GM10266 (cell line): ENCODE measurements at regions not wholly inside any gene's neighbourhood (a gene's known extent, or its start where the extent isn't known, plus 50 kb on each side); places are given as distances from the start of the nearest gene placed in this dataset.

ENCODE experiments used
- DNase-seq: peaks from one replicate; pipeline ENCODE4 v3.0.0; 2012; ENCODE audit errors: extremely low spot score
- CTCF ChIP-seq: IDR thresholded peaks from 2 replicates; pipeline ENCODE4 v1.5.1; 2012; ENCODE audit warnings: mild to moderate bottlenecking, low read depth; ENCODE audit not compliant: control insufficient read depth, insufficient read depth; ENCODE audit errors: missing control alignments

GRCh38 chr1:234933475-234933874, 195.2 kb downstream of the TOMM20 start:
- peak; percentile 69 for DNase-seq
- TF ChIP-seq CTCF: no peak

GRCh38 chr1:234932511-234933430, 195.9 kb downstream of the TOMM20 start:
- DNase-seq: no peak
- TF ChIP-seq CTCF: no peak

GRCh38 chr1:234932106-234932505, 196.5 kb downstream of the TOMM20 start:
- DNase-seq: no peak
- no peak for TF ChIP-seq CTCF

GRCh38 chr1:234931404-234931973, 197.1 kb downstream of the TOMM20 start:
- TF ChIP-seq CTCF: no peak
- DNase-seq: no peak

- DNase-seq: no peak
- no peak for TF ChIP-seq CTCF
These were observed 199.3 kb downstream of the TOMM20 start for GRCh38 chr1:234929369-234929768.

- TF ChIP-seq CTCF: no peak
These were observed 200.0 kb downstream of the TOMM20 start for GRCh38 chr1:234928642-234929041.

GRCh38 chr1:234927971-234928640, 200.5 kb downstream of the TOMM20 start:
- DNase-seq: no peak

More at GRCh38 chr1:234928642-234929041, 200.0 kb downstream of the TOMM20 start:
- no peak for DNase-seq

More at GRCh38 chr1:234927971-234928640, 200.5 kb downstream of the TOMM20 start:
- TF ChIP-seq CTCF: no peak
